Panc1 (cell line): ENCODE measurements at regions not wholly inside any gene's neighbourhood (a gene's known extent, or its start where the extent isn't known, plus 50 kb on each side); places are given as distances from the start of the nearest gene placed in this dataset.

ENCODE experiments used
- CTCF ChIP-seq: fragments of 450-650 bp; IDR thresholded peaks from 2 replicates; pipeline ENCODE4 v1.5.1; 2017; ENCODE audit warnings: mild to moderate bottlenecking
- POLR2AphosphoS5 ChIP-seq: IDR thresholded peaks from 2 replicates; pipeline ENCODE4 v1.6.1; 2012; ENCODE audit warnings: mild to moderate bottlenecking, low read depth, low read length, moderate library complexity
- REST ChIP-seq, 2 experiments: IDR thresholded peaks; 2 replicates each; pipeline ENCODE4 v1.6.1; 2011 to 2012; ENCODE audit warnings: low read depth in 2 of 2, control low read depth in 1 of 2, low read length in 1 of 2, mild to moderate bottlenecking in 1 of 2, moderate library complexity in 1 of 2; ENCODE audit not compliant: insufficient read depth in 1 of 2
- SIN3A ChIP-seq: IDR thresholded peaks from 2 replicates; pipeline ENCODE4 v1.6.1; 2012; ENCODE audit warnings: low read depth, mild to moderate bottlenecking, low read length, moderate library complexity, borderline replicate concordance; ENCODE audit not compliant: insufficient read depth

GRCh38 chr2:129857200-129857599 is 122.3 kb upstream of the RAB6C start:
- TF ChIP-seq CTCF, result no peak
- TF ChIP-seq POLR2AphosphoS5, result no peak
- no peak for TF ChIP-seq SIN3A
- TF ChIP-seq REST (IDR thresholded peaks at IDR 0.05; ENCODE audit: insufficient read depth in 1 of 2, low read depth in 2 of 2, low read length in 1 of 2), result no peak
